GM18505 (cell line): ENCODE measurements at regions not wholly inside any gene's neighbourhood (a gene's known extent, or its start where the extent isn't known, plus 50 kb on each side); places are given as distances from the start of the nearest gene placed in this dataset.
"Not testable (repeated sequence)": the region's sequence is repeated elsewhere in the genome, so short reads cannot be mapped to it uniquely, and the experiment has no call there.

Experiments used
- ATAC-seq: cut with Tn5 transposase; IDR thresholded peaks from one replicate; pipeline ENCODE4 v1.9.1; 2021; ENCODE audit not compliant: unreplicated experiment
- POLR2A ChIP-seq: IDR thresholded peaks from 4 replicates; pipeline ENCODE4 v1.6.1; 2011; ENCODE audit warnings: borderline replicate concordance; ENCODE audit not compliant: insufficient read depth, insufficient read length; ENCODE audit errors: extremely low read depth

- no peak for TF ChIP-seq POLR2A
- ATAC-seq = no peak
Observed at GRCh38 chr12:13924286-13924685, 57.1 kb downstream of the GRIN2B start.

GRCh38 chr12:13918897-13919296 is 62.5 kb downstream of the GRIN2B start:
- no peak for ATAC-seq
- TF ChIP-seq POLR2A = no peak

- no peak for ATAC-seq
- TF ChIP-seq POLR2A = no peak
Observed at GRCh38 chr12:13915096-13915495, 66.3 kb downstream of the GRIN2B start.

- TF ChIP-seq POLR2A = no peak
- ATAC-seq = no peak
Observed at GRCh38 chr12:13913371-13913770, 68.0 kb downstream of the GRIN2B start.

- TF ChIP-seq POLR2A = no peak
- ATAC-seq = no peak
Observed at GRCh38 chr12:13911756-13912554, 69.4 kb downstream of the GRIN2B start.

- no peak for TF ChIP-seq POLR2A
- no peak for ATAC-seq
Observed at GRCh38 chr12:13905794-13906193, 75.6 kb downstream of the GRIN2B start.

GRCh38 chr12:13900718-13901117 is 80.7 kb downstream of the GRIN2B start:
- no peak for TF ChIP-seq POLR2A
- ATAC-seq = no peak

GRCh38 chr12:13898387-13898786 is 83.0 kb downstream of the GRIN2B start:
- not testable (repeated sequence) for ATAC-seq

- TF ChIP-seq POLR2A = no peak
- ATAC-seq = no peak
Observed at GRCh38 chr12:13897811-13898210, 83.6 kb downstream of the GRIN2B start.

GRCh38 chr12:13896063-13896626 is 85.3 kb downstream of the GRIN2B start:
- TF ChIP-seq POLR2A = no peak
- ATAC-seq = no peak

GRCh38 chr12:13891902-13892301 is 89.5 kb downstream of the GRIN2B start:
- no peak for ATAC-seq
- no peak for TF ChIP-seq POLR2A

GRCh38 chr12:13890943-13891342 is 90.5 kb downstream of the GRIN2B start:
- no peak for ATAC-seq
- no peak for TF ChIP-seq POLR2A

GRCh38 chr12:13887779-13888388 is 93.5 kb downstream of the GRIN2B start:
- no peak for ATAC-seq
- no peak for TF ChIP-seq POLR2A

- no peak for TF ChIP-seq POLR2A
- ATAC-seq = no peak
Observed at GRCh38 chr12:13882176-13882575, 99.2 kb downstream of the GRIN2B start.

- TF ChIP-seq POLR2A = no peak
- ATAC-seq = no peak
Observed at GRCh38 chr12:13880613-13881012, 100.8 kb downstream of the GRIN2B start.

- no peak for TF ChIP-seq POLR2A
- no peak for ATAC-seq
Observed at GRCh38 chr12:13875744-13876143, 105.7 kb downstream of the GRIN2B start.
